Upper lobe of right lung (tissue), 1 donor: ENCODE measurements at regions not wholly inside any gene's neighbourhood (a gene's known extent, or its start where the extent isn't known, plus 50 kb on each side); places are given as distances from the start of the nearest gene placed in this dataset.

Experiments used
- ATAC-seq: fragments of 200-7000 bp; cut with Tn5 transposase; one replicate; pipeline ENCODE4 v1.9.1; 2020; ENCODE audit warnings: mild to moderate bottlenecking, moderate library complexity
- DNase-seq: peaks from one replicate; pipeline ENCODE4 v3.0.0-alpha.2; 2020
- H3K27ac ChIP-seq: fragments of 200-600 bp; one replicate; pipeline ENCODE4 v1.8.0; 2022
- H3K27me3 ChIP-seq: fragments of 200-600 bp; one replicate; pipeline ENCODE4 v1.8.0; 2022; ENCODE audit warnings: mild to moderate bottlenecking
- H3K36me3 ChIP-seq: fragments of 200-600 bp; one replicate; pipeline ENCODE4 v1.8.0; 2022
- H3K4me1 ChIP-seq: fragments of 200-600 bp; one replicate; pipeline ENCODE4 v1.8.0; 2022
- H3K4me3 ChIP-seq: fragments of 200-600 bp; one replicate; pipeline ENCODE4 v1.8.0; 2022; ENCODE audit warnings: mild to moderate bottlenecking
- H3K9me3 ChIP-seq: fragments of 200-600 bp; one replicate; pipeline ENCODE4 v1.8.0; 2022
- intact Hi-C: fragments of 100-400 bp; cut with DNase I; formaldehyde crosslinking; loops from one replicate; pipeline ENCODE4 v1.11.0; 2022
- TF ChIP-seq, protein P1 (sequence below): fragments of 200-600 bp; IDR thresholded peaks from one replicate; pipeline ENCODE4 v1.8.0; 2022; ENCODE audit warnings: antibody characterized with exemption
- donor health status: DM: no; HTN: yes; CAD: no; lungs with severe emphysema.

DNA sequence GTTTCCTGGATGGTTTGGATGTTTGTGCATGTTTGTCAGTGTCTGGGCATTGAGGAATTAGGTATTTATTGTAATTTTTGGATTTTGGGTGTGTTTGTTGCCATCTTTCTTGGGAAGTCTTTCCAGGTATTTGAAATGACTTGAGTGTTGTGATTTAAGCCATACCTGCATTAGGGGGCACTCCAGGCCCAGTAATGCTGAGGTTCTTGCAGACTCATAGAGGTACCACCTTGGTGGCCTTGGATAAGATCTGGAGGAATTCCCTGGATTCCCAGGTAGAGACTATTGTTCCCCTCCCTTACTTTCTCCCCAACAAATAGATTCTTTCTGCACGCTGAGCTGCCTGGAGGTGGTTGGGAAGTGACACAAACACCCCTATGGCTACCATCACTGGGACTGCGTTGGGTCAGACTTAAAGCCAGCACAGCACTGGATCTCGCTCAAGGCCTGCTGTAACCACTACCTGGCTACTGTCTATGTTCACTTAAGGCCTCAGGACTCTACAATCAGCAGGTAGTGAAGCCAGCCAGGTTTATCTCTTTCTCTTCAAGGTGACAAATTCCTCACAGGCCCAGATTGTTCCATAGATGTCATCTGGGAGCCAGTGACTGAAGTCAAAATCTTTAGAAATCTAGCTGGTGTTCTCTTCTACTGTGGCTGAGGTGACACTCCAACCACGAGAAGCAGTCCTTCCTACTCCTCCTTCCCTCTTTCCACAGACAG lies 643.6 kb downstream of the PDHA2 start:
- Histone ChIP-seq H3K4me1 (no peaks in the 10 kb centered on the region), H3K9me3 (no peaks in the 10 kb centered on the region), H3K27ac (no peak overlapping the region), H3K4me3 (no peak overlapping the region), H3K36me3 (no peaks in the 10 kb centered on the region), H3K27me3 (no peaks in the 10 kb centered on the region)
- DNase-seq (no peak), ATAC-seq (no peak)
- intact Hi-C loops = no loop called here
- TF ChIP-seq, protein P1, sequence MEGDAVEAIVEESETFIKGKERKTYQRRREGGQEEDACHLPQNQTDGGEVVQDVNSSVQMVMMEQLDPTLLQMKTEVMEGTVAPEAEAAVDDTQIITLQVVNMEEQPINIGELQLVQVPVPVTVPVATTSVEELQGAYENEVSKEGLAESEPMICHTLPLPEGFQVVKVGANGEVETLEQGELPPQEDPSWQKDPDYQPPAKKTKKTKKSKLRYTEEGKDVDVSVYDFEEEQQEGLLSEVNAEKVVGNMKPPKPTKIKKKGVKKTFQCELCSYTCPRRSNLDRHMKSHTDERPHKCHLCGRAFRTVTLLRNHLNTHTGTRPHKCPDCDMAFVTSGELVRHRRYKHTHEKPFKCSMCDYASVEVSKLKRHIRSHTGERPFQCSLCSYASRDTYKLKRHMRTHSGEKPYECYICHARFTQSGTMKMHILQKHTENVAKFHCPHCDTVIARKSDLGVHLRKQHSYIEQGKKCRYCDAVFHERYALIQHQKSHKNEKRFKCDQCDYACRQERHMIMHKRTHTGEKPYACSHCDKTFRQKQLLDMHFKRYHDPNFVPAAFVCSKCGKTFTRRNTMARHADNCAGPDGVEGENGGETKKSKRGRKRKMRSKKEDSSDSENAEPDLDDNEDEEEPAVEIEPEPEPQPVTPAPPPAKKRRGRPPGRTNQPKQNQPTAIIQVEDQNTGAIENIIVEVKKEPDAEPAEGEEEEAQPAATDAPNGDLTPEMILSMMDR = no peak

DNA sequence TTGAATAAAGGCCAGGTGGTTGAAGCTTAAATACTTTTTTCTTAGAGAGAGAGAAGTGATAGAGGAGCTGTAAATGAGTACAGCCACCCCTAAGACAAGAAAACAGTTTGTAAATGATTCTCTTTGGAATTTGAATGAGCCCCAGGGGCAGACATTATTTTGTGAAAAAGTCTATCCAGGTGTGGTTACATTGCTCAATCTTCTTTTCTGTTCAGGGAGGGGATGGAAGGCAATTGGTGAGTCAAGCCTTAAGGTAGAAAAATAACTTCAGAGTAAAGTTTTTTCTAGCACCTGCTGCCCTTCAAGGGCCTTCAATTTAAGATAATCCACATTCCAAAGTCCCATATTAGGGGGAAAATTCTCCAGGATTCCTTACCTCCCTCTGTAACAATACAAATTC lies 646.7 kb downstream of the PDHA2 start:
- TF ChIP-seq, protein P1 = no peak
- H3K9me3 ChIP-seq = no peaks in the 10 kb centered on the region
- H3K27ac ChIP-seq = no peak overlapping the region
- H3K4me1 ChIP-seq = no peaks in the 10 kb centered on the region
- intact Hi-C loops = no loop called here
- ATAC-seq (no peak), DNase-seq (no peak)
- no peaks in the 10 kb centered on the region for H3K36me3 ChIP-seq
- H3K4me3 ChIP-seq = no peak overlapping the region
- H3K27me3 ChIP-seq = no peaks in the 10 kb centered on the region

DNA sequence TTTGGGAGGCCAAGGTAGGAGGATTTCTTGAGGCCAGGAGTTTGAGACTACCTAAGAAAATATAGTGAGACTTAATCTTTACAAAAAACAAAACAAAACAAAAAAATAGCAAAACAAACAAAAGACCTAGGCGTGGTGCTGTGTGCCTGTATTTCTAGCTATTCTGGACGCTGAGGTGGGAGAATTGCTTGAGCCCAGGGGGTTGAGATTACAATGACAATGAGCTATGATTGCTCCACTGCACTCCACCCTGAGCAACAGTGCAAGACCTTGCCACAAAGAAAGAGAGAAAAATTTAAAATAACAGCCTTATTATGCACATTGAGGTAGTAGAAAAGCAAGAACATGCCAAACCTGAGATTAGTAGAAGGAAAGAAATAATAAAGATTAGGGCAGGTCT lies 657.7 kb downstream of the PDHA2 start:
- ATAC-seq = no peak
- no peaks in the 10 kb centered on the region for H3K36me3 ChIP-seq
- no peak overlapping the region for H3K4me3 ChIP-seq
- TF ChIP-seq, protein P1 = no peak
- no peaks in the 10 kb centered on the region for H3K9me3 ChIP-seq
- H3K4me1 ChIP-seq = no peaks in the 10 kb centered on the region
- H3K27ac ChIP-seq = no peak overlapping the region
- intact Hi-C loops = no loop called here
- no peaks in the 10 kb centered on the region for H3K27me3 ChIP-seq
- no peak for DNase-seq

DNA sequence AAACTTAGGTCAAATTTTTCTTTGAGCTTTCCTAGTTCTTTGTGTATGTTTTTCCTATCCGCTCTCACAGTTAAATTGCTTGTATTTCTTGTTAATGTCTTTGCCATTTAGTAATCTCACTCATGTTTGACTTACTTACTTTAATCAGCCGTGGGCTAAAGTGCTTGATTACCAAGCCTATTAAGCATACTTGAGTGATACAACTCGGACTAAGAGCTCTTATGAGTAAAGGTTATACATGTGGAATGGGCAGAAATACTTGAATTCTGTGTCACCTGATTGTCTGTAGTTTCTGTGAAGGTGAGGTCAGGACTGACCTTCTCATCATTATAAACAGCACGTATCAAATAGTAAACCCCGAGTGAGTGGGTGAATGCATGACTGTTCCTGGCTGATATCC lies 664.5 kb downstream of the PDHA2 start:
- ATAC-seq (peak; percentile 69), DNase-seq (no peak)
- Histone ChIP-seq H3K4me3 (no peak overlapping the region), H3K27me3 (no peaks in the 10 kb centered on the region), H3K4me1 (no peaks in the 10 kb centered on the region), H3K9me3 (no peaks in the 10 kb centered on the region), H3K27ac (no peak overlapping the region), H3K36me3 (no peaks in the 10 kb centered on the region)
- TF ChIP-seq, protein P1 = no peak
- intact Hi-C loops = no loop called here

DNA sequence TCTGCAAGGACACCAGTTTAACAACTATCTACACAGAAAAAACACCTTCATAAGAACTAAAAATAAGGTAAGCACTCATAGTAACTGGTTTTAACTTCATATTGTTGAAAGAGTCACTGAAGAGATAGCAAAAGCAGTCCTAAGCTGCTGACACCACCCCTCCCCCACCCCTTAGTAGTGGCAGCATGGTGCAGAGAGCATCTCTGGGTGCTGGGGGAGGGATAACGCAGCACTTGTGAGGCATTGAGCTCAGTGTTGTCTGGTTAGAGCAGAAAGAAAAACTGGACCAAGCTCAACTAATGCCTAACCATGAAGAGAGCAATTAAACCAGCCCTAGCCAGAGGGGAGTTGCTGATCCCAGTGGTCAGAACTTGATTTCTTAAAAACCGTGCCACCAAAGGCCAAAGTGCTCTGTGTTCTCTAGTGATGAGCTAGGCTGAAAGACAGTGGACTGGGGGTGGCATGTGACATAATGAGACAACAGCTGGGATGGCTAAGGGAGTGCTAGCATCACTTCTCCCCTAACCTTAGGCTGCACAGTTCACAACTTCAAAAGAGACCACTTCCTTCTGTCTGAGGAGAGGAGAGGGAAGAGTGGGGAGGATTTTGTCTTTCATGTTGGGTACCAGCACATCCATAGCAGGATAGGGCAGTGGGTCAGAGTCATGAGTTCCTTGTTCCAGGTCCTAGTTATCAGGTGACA lies 669.3 kb downstream of the PDHA2 start:
- no peak overlapping the region for H3K4me3 ChIP-seq
- TF ChIP-seq, protein P1 = no peak
- peaks cover 3% of the 10 kb centered on the region for H3K27me3 ChIP-seq
- H3K4me1 ChIP-seq = no peaks in the 10 kb centered on the region
- intact Hi-C loops = no loop called here
- H3K36me3 ChIP-seq = no peaks in the 10 kb centered on the region
- DNase-seq = no peak
- no peak for ATAC-seq
- no peak overlapping the region for H3K27ac ChIP-seq
- H3K9me3 ChIP-seq = no peaks in the 10 kb centered on the region
